GM21825 (cell line): ENCODE measurements at regions not wholly inside any gene's neighbourhood (a gene's known extent, or its start where the extent isn't known, plus 50 kb on each side); places are given as distances from the start of the nearest gene placed in this dataset.
A peak's percentile ranks its signal among the peaks of the same experiment; 100 is the strongest.

ENCODE experiments used
- ATAC-seq: cut with Tn5 transposase; IDR thresholded peaks from one replicate; pipeline ENCODE4 v1.9.1; 2021; ENCODE audit warnings: mild to moderate bottlenecking, moderate library complexity; ENCODE audit not compliant: unreplicated experiment

DNA sequence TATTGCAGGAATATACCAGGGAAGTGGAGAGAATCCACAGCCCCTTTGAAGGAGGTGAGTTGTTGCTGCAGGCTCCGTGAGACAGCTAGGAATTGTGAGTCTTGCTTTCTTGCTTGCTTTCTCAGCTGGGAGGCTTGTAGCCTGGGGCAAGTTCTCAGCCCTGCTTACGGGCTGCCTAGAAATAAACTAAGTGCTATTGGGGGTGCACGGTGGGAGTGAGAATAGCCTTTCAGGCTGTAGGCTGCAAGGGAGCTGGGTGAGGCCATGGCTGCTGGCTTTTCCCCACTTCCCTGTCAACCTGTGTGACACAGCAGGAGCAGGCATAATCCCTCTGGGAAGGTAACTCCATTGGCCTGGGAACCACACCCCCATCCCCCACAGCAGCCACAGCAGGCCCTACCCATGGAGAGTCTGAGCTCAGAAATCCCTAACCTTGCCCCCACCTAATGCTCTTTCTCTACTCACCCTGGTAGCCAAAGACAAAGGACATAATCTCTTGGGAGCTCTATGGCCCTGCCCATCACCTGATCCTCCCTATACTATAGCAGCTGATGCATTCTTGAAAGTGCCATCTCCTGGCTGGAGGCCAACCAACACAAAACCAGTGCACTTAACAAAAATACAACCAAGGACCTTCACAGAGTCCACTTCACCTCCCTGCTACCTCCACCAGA is 113.0 kb downstream of the MMRN1 start:
- ATAC-seq = no peak

- no peak for ATAC-seq
These were observed 114.3 kb upstream of the CCSER1 start for GRCh38 chr4:90012918-90013317.

- no peak for ATAC-seq
These were observed 102.7 kb upstream of the CCSER1 start for GRCh38 chr4:90024519-90024918.

DNA sequence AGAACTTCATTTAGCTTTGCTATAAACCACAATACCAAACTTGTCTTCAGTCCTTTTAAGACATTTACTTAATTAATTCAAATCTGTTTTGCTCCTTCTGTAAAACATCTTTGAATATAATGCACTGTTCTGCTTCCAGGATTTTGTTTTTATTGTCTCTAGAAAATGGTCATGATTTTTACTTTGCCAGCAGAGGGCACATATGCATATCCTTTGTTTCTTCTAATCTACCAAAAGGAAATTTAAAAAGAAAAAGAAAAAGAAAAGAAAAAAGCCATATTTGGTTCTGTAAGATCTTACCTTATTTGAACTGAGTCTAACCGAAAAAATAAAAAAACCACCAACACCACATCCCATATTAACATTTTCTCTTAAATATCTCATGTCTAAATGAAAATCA is 101.9 kb upstream of the CCSER1 start:
- no peak for ATAC-seq

DNA sequence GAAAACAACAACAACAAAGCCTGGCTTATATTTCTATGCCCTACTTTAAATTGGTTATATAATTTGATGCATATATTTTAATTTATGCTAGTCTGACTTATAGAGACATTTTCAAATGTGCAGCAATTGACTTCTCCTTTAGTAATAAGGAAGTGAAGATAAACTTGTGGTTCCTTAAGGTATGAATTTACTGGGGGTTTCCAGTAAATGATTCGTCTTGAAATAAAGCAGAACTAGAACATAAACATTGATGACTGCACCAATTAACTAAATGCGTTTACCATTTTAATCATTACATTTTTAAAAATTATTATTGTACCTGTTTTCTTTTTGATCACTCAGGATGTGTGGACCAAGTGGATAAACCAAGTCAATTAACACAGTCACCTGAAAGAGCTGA is 99.6 kb upstream of the CCSER1 start:
- peak; percentile 91 for ATAC-seq

- no peak for ATAC-seq
These were observed 98.7 kb upstream of the CCSER1 start for GRCh38 chr4:90028460-90028859.

DNA sequence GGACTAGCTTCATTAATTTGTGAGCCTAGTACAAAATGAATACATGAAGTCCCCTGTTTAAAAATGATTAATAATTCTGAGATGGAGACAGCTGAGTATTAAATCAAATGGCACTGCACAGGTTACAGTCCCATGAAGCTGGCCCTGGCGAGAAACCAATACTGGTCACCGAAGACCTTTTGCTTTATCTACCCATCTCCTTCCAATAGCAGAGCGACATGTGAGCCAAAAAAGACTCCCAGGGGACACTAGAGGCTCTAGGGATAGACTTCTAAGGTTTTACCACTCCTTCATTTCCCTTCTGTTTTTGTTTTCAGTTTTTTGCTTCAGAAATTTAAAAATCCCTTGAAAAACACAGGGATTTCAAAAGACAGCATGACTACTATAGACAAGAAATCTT is 97.0 kb upstream of the CCSER1 start:
- ATAC-seq = no peak

- ATAC-seq = no peak
These were observed 96.2 kb upstream of the CCSER1 start for GRCh38 chr4:90030953-90031352.

GRCh38 chr4:90039122-90039521 is 88.1 kb upstream of the CCSER1 start:
- ATAC-seq = no peak

DNA sequence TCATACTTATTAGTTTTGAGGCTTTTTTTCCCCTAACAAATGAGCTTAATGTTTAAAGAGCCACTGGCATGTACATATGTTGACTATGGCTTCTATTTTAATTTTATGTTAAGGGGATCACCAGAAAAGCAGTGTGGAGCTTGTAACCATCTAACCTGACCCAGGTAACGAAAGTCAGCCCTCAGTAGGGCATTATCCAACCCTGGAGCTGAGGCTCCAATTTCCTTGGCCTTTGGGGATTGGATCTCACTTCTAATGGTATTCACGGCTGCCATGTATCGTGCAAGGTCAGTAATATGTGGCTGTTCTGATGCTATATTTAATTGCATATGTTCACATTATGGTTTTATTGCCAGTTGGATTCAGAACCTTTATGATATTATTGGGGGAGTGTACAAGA is 75.2 kb upstream of the CCSER1 start:
- no peak for ATAC-seq

GRCh38 chr4:90057091-90057490 is 70.1 kb upstream of the CCSER1 start:
- ATAC-seq = no peak

GRCh38 chr4:90060039-90060438 is 67.2 kb upstream of the CCSER1 start:
- no peak for ATAC-seq

DNA sequence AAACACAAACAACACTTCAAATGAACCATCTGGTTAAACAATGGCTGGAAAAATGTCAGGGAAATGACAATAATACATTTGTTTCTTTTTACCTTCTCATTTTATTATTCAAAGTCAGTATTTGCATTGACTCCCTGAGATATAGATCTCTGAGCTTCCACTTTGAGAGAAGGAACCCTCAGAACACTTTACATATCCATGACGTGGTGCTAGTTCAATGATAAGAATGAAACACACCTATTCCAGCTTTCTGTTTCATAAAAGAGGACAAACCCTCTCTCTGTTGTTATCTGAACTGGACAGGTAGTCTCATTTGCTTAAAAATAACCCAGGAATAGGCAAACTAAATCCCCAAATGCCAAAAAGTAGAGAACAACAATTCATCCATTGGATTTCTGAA is 65.3 kb upstream of the CCSER1 start:
- ATAC-seq = no peak

GRCh38 chr4:90064196-90064595 is 63.0 kb upstream of the CCSER1 start:
- ATAC-seq = no peak

- no peak for ATAC-seq
These were observed 58.0 kb upstream of the CCSER1 start for GRCh38 chr4:90069151-90069550.

GRCh38 chr4:90071289-90072235 is 55.6 kb upstream of the CCSER1 start:
- ATAC-seq = peak; percentile 54

GRCh38 chr4:90074322-90074886 is 52.8 kb upstream of the CCSER1 start:
- no peak for ATAC-seq
